HAP-1 (cell line): ENCODE measurements at regions not wholly inside any gene's neighbourhood (a gene's known extent, or its start where the extent isn't known, plus 50 kb on each side); places are given as distances from the start of the nearest gene placed in this dataset.

Experiments used
- DNase-seq, 2 experiments: peaks; one replicate each; pipeline ENCODE4 v3.0.0-alpha.2; 2016 to 2020; ENCODE audit warnings: low spot score in 2 of 2
- H3K27me3 ChIP-seq: fragments of 250-450 bp; sonication (Bioruptor Pico); 2 replicates; pipeline ENCODE4 v1.5.1; 2020; ENCODE audit warnings: low read depth, mild to moderate bottlenecking, moderate library complexity
- H3K36me3 ChIP-seq: fragments of 250-450 bp; sonication (Bioruptor Pico); replicated peaks from 2 replicates; pipeline ENCODE4 v1.5.1; 2020; ENCODE audit warnings: mild to moderate bottlenecking
- H3K4me1 ChIP-seq: fragments of 250-450 bp; sonication (Bioruptor Pico); 2 replicates; pipeline ENCODE4 v1.5.1; 2020; ENCODE audit warnings: mild to moderate bottlenecking
- H3K4me3 ChIP-seq: fragments of 250-450 bp; sonication (Bioruptor Pico); 2 replicates; pipeline ENCODE4 v1.5.1; 2020; ENCODE audit warnings: mild to moderate bottlenecking, moderate library complexity
- H3K9me3 ChIP-seq: fragments of 250-450 bp; sonication (Bioruptor Pico); 2 replicates; pipeline ENCODE4 v1.5.1; 2020; ENCODE audit warnings: mild to moderate bottlenecking, moderate library complexity
- in situ Hi-C: fragments of 300-500 bp; cut with MboI; formaldehyde crosslinking; loops from 3 replicates; pipeline ENCODE4 v1.14.3; 2020; ENCODE audit warnings: low sequenced_read_pairs, inconsistent platforms, mixed read lengths

- no peaks in the 10 kb centered on the region for H3K9me3 ChIP-seq
- no peak for DNase-seq
Observed at GRCh38 chr6:41449399-41450245, 96.6 kb upstream of the FOXP4 start.

GRCh38 chr6:41450581-41450980 lies 95.6 kb upstream of the FOXP4 start:
- Histone ChIP-seq H3K27me3 (no peaks in the 10 kb centered on the region), H3K36me3 (no peaks in the 10 kb centered on the region), H3K4me3 (no peak overlapping the region), H3K4me1 (no peaks in the 10 kb centered on the region; the same call in 1 of the 2 replicates), H3K9me3 (no peaks in the 10 kb centered on the region)
- in situ Hi-C loops, result no loop called here
- no peak for DNase-seq

More at GRCh38 chr6:41449399-41450245, 96.6 kb upstream of the FOXP4 start:
- in situ Hi-C loops, result no loop called here
- H3K36me3 ChIP-seq, result no peaks in the 10 kb centered on the region
- H3K4me3 ChIP-seq, result no peak overlapping the region
- H3K4me1 ChIP-seq, result no peaks in the 10 kb centered on the region
- H3K27me3 ChIP-seq, result no peaks in the 10 kb centered on the region

GRCh38 chr6:41451039-41451438 lies 95.1 kb upstream of the FOXP4 start:
- H3K36me3 ChIP-seq, result no peaks in the 10 kb centered on the region
- in situ Hi-C loops, result no loop called here
- no peak overlapping the region for H3K4me3 ChIP-seq
- H3K4me1 ChIP-seq, result peaks cover under 1% of the 10 kb centered on the region; the same call in 1 of the 2 replicates
- H3K9me3 ChIP-seq, result no peaks in the 10 kb centered on the region
- peak in 1 of 2 experiments; percentile 51 for DNase-seq
- no peaks in the 10 kb centered on the region for H3K27me3 ChIP-seq

- DNase-seq, result no peak
- H3K36me3 ChIP-seq, result no peaks in the 10 kb centered on the region
- H3K4me3 ChIP-seq, result no peak overlapping the region
- no peaks in the 10 kb centered on the region for H3K27me3 ChIP-seq
- no peaks in the 10 kb centered on the region for H3K9me3 ChIP-seq
- in situ Hi-C loops, result no loop called here
- peaks cover 2% of the 10 kb centered on the region; the same call in 1 of the 2 replicates for H3K4me1 ChIP-seq
Observed at GRCh38 chr6:41451515-41452163, 94.5 kb upstream of the FOXP4 start.

- Histone ChIP-seq H3K4me3 (no peak overlapping the region), H3K9me3 (no peaks in the 10 kb centered on the region), H3K27me3 (no peaks in the 10 kb centered on the region), H3K36me3 (no peaks in the 10 kb centered on the region), H3K4me1 (peaks cover 2% of the 10 kb centered on the region; the same call in 1 of the 2 replicates)
- in situ Hi-C loops, result no loop called here
- no peak for DNase-seq
Observed at GRCh38 chr6:41452763-41453162, 93.4 kb upstream of the FOXP4 start.

- H3K9me3 ChIP-seq, result no peaks in the 10 kb centered on the region
- peaks cover 2% of the 10 kb centered on the region; the same call in 1 of the 2 replicates for H3K4me1 ChIP-seq
- H3K36me3 ChIP-seq, result no peaks in the 10 kb centered on the region
- no peaks in the 10 kb centered on the region for H3K27me3 ChIP-seq
- no peak overlapping the region for H3K4me3 ChIP-seq
- DNase-seq, result no peak
- in situ Hi-C loops, result no loop called here
Observed at GRCh38 chr6:41453244-41453643, 92.9 kb upstream of the FOXP4 start.

GRCh38 chr6:41454189-41454789 lies 91.9 kb upstream of the FOXP4 start:
- Histone ChIP-seq H3K9me3 (no peaks in the 10 kb centered on the region), H3K36me3 (no peaks in the 10 kb centered on the region), H3K4me3 (no peak overlapping the region), H3K27me3 (no peaks in the 10 kb centered on the region), H3K4me1 (peaks cover 2% of the 10 kb centered on the region; the same call in 1 of the 2 replicates)
- no peak for DNase-seq
- in situ Hi-C loops, result no loop called here

GRCh38 chr6:41455410-41455809 lies 90.8 kb upstream of the FOXP4 start:
- in situ Hi-C loops, result no loop called here
- H3K4me1 ChIP-seq, result peaks cover 2% of the 10 kb centered on the region; the same call in 1 of the 2 replicates
- H3K27me3 ChIP-seq, result no peaks in the 10 kb centered on the region
- H3K4me3 ChIP-seq, result no peak overlapping the region
- no peaks in the 10 kb centered on the region for H3K36me3 ChIP-seq
- H3K9me3 ChIP-seq, result no peaks in the 10 kb centered on the region
- DNase-seq, result no peak

- H3K9me3 ChIP-seq, result no peaks in the 10 kb centered on the region
- H3K36me3 ChIP-seq, result no peaks in the 10 kb centered on the region
- peak; percentile 26 to 35 for DNase-seq
- in situ Hi-C loops, result no loop called here
- H3K4me3 ChIP-seq, result no peak overlapping the region
- H3K4me1 ChIP-seq, result peaks cover 2% of the 10 kb centered on the region; the same call in 1 of the 2 replicates
- H3K27me3 ChIP-seq, result no peaks in the 10 kb centered on the region
Observed at GRCh38 chr6:41455818-41456217, 90.4 kb upstream of the FOXP4 start.

- H3K36me3 ChIP-seq, result no peaks in the 10 kb centered on the region
- peaks cover 2% of the 10 kb centered on the region; the same call in 1 of the 2 replicates for H3K4me1 ChIP-seq
- no peaks in the 10 kb centered on the region for H3K27me3 ChIP-seq
- H3K9me3 ChIP-seq, result no peaks in the 10 kb centered on the region
- no peak overlapping the region for H3K4me3 ChIP-seq
- DNase-seq, result no peak
- in situ Hi-C loops, result no loop called here
Observed at GRCh38 chr6:41457303-41457670, 88.9 kb upstream of the FOXP4 start.

GRCh38 chr6:41459738-41460137 lies 86.4 kb upstream of the FOXP4 start:
- Histone ChIP-seq H3K27me3 (no peaks in the 10 kb centered on the region), H3K4me3 (no peak overlapping the region), H3K4me1 (peaks cover 2% of the 10 kb centered on the region; the same call in 1 of the 2 replicates), H3K36me3 (no peaks in the 10 kb centered on the region), H3K9me3 (no peaks in the 10 kb centered on the region)
- no peak for DNase-seq
- in situ Hi-C loops, result no loop called here

- DNase-seq, result no peak
- Histone ChIP-seq H3K4me3 (no peak overlapping the region), H3K4me1 (peaks cover 2% of the 10 kb centered on the region; the same call in 1 of the 2 replicates), H3K9me3 (no peaks in the 10 kb centered on the region), H3K27me3 (no peaks in the 10 kb centered on the region), H3K36me3 (no peaks in the 10 kb centered on the region)
- in situ Hi-C loops, result no loop called here
Observed at GRCh38 chr6:41460742-41461336, 85.3 kb upstream of the FOXP4 start.

- no peaks in the 10 kb centered on the region for H3K9me3 ChIP-seq
- DNase-seq, result no peak
- in situ Hi-C loops, result no loop called here
- no peak overlapping the region for H3K4me3 ChIP-seq
- H3K4me1 ChIP-seq, result peaks cover 6% of the 10 kb centered on the region
- H3K27me3 ChIP-seq, result no peaks in the 10 kb centered on the region
- H3K36me3 ChIP-seq, result no peaks in the 10 kb centered on the region
Observed at GRCh38 chr6:41462033-41462432, 84.1 kb upstream of the FOXP4 start.
